ENCODE measurements at regions not wholly inside any gene's neighbourhood (a gene's known extent, or its start where the extent isn't known, plus 50 kb on each side); places are given as distances from the start of the nearest gene placed in this dataset.
"Not testable (repeated sequence)": the region's sequence is repeated elsewhere in the genome, so short reads cannot be mapped to it uniquely, and the experiment has no call there.

GRCh38 chr7:96562966-96563365 lies 146.7 kb downstream of the SEM1 start:
- no peak for DNase-seq (ENCODE audit: extremely low spot score, unreplicated experiment)
- no peaks in the 10 kb centered on the region for H3K9me3 Mint-ChIP-seq (ENCODE audit: unreplicated experiment)
- TF ChIP-seq CTCF (IDR thresholded peaks at IDR 0.05): no peak
- peaks cover 6% of the 10 kb centered on the region for H3K4me1 Mint-ChIP-seq (ENCODE audit: unreplicated experiment)
- no peaks in the 10 kb centered on the region for H3K27me3 Mint-ChIP-seq (ENCODE audit: unreplicated experiment)
- H3K27ac Mint-ChIP-seq (ENCODE audit: unreplicated experiment): no peak overlapping the region
- no peak overlapping the region for H3K4me3 Mint-ChIP-seq (ENCODE audit: unreplicated experiment)
- no peaks in the 10 kb centered on the region for H3K36me3 Mint-ChIP-seq (ENCODE audit: unreplicated experiment)

DNA sequence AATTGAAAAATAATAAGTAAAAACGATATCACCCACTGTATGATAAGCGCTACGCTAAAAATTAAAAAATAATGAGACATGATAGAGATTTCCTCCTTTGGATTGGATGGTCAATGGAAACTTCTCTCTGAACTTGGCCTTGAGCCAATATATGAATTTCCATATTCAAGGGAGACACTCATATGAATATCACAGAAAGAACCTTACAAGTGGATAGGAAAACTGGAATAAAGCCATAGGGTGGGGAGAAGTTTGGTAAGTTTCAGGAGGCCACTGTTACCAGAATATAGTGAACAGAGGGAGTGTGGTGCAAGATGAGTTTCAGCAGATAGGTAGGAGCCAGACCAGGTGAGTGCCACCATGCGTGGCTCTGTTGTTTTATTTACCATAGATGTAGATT lies 147.2 kb downstream of the SEM1 start:
- DNase-seq (ENCODE audit: extremely low spot score, unreplicated experiment): no peak
- TF ChIP-seq CTCF (IDR thresholded peaks at IDR 0.05): no peak
- Mint-ChIP-seq H3K9me3 (ENCODE audit: unreplicated experiment) (no peaks in the 10 kb centered on the region), H3K36me3 (ENCODE audit: unreplicated experiment) (no peaks in the 10 kb centered on the region), H3K4me3 (ENCODE audit: unreplicated experiment) (no peak overlapping the region), H3K27me3 (ENCODE audit: unreplicated experiment) (no peaks in the 10 kb centered on the region), H3K4me1 (ENCODE audit: unreplicated experiment) (peaks cover 6% of the 10 kb centered on the region), H3K27ac (ENCODE audit: unreplicated experiment) (no peak overlapping the region)

- no peak for TF ChIP-seq CTCF (IDR thresholded peaks at IDR 0.05)
- Mint-ChIP-seq H3K27ac (ENCODE audit: unreplicated experiment) (no peak overlapping the region), H3K36me3 (ENCODE audit: unreplicated experiment) (no peaks in the 10 kb centered on the region), H3K9me3 (ENCODE audit: unreplicated experiment) (no peaks in the 10 kb centered on the region), H3K4me1 (ENCODE audit: unreplicated experiment) (peaks cover 6% of the 10 kb centered on the region), H3K4me3 (ENCODE audit: unreplicated experiment) (no peak overlapping the region), H3K27me3 (ENCODE audit: unreplicated experiment) (no peaks in the 10 kb centered on the region)
- DNase-seq (ENCODE audit: extremely low spot score, unreplicated experiment): no peak
These were observed 147.8 kb downstream of the SEM1 start for GRCh38 chr7:96561892-96562291.

GRCh38 chr7:96558530-96558929 lies 151.1 kb downstream of the SEM1 start:
- no peak for TF ChIP-seq CTCF (IDR thresholded peaks at IDR 0.05)
- no peak for DNase-seq (ENCODE audit: extremely low spot score, unreplicated experiment)
- Mint-ChIP-seq H3K4me3 (ENCODE audit: unreplicated experiment) (no peak overlapping the region), H3K36me3 (ENCODE audit: unreplicated experiment) (no peaks in the 10 kb centered on the region), H3K27ac (ENCODE audit: unreplicated experiment) (no peak overlapping the region), H3K9me3 (ENCODE audit: unreplicated experiment) (no peaks in the 10 kb centered on the region), H3K27me3 (ENCODE audit: unreplicated experiment) (no peaks in the 10 kb centered on the region), H3K4me1 (ENCODE audit: unreplicated experiment) (peaks cover 6% of the 10 kb centered on the region)

GRCh38 chr7:96558093-96558492 lies 151.6 kb downstream of the SEM1 start:
- TF ChIP-seq CTCF (IDR thresholded peaks at IDR 0.05): no peak
- peaks cover 6% of the 10 kb centered on the region for H3K4me1 Mint-ChIP-seq (ENCODE audit: unreplicated experiment)
- DNase-seq (ENCODE audit: extremely low spot score, unreplicated experiment): no peak
- H3K9me3 Mint-ChIP-seq (ENCODE audit: unreplicated experiment): no peaks in the 10 kb centered on the region
- H3K27me3 Mint-ChIP-seq (ENCODE audit: unreplicated experiment): no peaks in the 10 kb centered on the region
- H3K36me3 Mint-ChIP-seq (ENCODE audit: unreplicated experiment): no peaks in the 10 kb centered on the region
- no peak overlapping the region for H3K4me3 Mint-ChIP-seq (ENCODE audit: unreplicated experiment)
- H3K27ac Mint-ChIP-seq (ENCODE audit: unreplicated experiment): no peak overlapping the region

DNA sequence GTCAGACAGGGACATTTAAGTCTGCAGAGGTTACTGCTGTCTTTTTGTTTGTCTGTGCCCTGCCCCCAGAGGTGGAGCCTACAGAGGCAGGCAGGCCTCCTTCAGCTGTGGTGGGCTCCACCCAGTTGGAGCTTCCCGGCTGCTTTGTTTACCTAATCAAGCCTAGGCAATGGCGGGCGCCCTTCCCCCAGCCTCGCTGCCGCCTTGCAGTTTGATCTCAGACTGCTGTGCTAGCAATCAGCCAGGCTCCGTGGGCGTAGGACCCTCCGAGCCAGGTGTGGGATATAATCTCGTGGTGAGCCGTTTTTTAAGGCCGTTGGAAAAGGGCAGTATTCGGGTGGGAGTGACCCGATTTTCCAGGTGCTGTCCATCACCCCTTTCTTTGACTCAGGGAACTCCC lies 152.0 kb downstream of the SEM1 start:
- not testable (repeated sequence) for H3K9me3 Mint-ChIP-seq (ENCODE audit: unreplicated experiment); H3K4me1 Mint-ChIP-seq (ENCODE audit: unreplicated experiment); H3K36me3 Mint-ChIP-seq (ENCODE audit: unreplicated experiment); H3K4me3 Mint-ChIP-seq (ENCODE audit: unreplicated experiment); H3K27me3 Mint-ChIP-seq (ENCODE audit: unreplicated experiment); H3K27ac Mint-ChIP-seq (ENCODE audit: unreplicated experiment); DNase-seq (ENCODE audit: extremely low spot score, unreplicated experiment)

Data from osteocyte (in vitro differentiated cells).